ENCODE measurements at regions not wholly inside any gene's neighbourhood (a gene's known extent, or its start where the extent isn't known, plus 50 kb on each side); places are given as distances from the start of the nearest gene placed in this dataset.

- TF ChIP-seq CTCF (IDR thresholded peaks at IDR 0.05; ENCODE audit: low read length) (no peak), EZH2 (IDR thresholded peaks at IDR 0.05; ENCODE audit: borderline replicate concordance, low read length) (no peak)
Observed at GRCh38 chr6:132950566-132950965, 136.2 kb downstream of the RPS12 start.

All from OCI-LY1 (cell line).